Prostate gland (tissue), 2 donors: ENCODE measurements at regions not wholly inside any gene's neighbourhood (a gene's known extent, or its start where the extent isn't known, plus 50 kb on each side); places are given as distances from the start of the nearest gene placed in this dataset.

Experiments
- DNase-seq: peaks from one replicate; pipeline ENCODE4 v3.0.0-alpha.2; 2019; ENCODE audit warnings: low spot score
- H3K27ac ChIP-seq, 2 donors: fragments of 200-600 bp; sonication (generic); 2 replicates each; pipeline ENCODE4 v1.5.1; 2017 to 2019
- H3K27me3 ChIP-seq: fragments of 200-600 bp; sonication (generic); replicated peaks from 2 replicates; pipeline ENCODE4 v1.5.1; 2019; ENCODE audit not compliant: insufficient read depth
- H3K36me3 ChIP-seq, 2 donors: fragments of 200-600 bp; sonication (generic); 1 replicate in 1 of 2; 2 replicates in 1 of 2; pipeline versions ENCODE4 v1.5.1 to v1.8.1; 2017 to 2019
- H3K4me1 ChIP-seq: fragments of 200-600 bp; sonication (generic); replicated peaks from 2 replicates; pipeline ENCODE4 v1.5.1; 2019
- H3K4me3 ChIP-seq, 2 donors: fragments of 200-600 bp; sonication (generic); 2 replicates each; pipeline ENCODE4 v1.5.1; 2017 to 2019
- H3K9me3 ChIP-seq: fragments of 200-600 bp; sonication (generic); 2 replicates; pipeline ENCODE4 v1.5.1; 2017
- POLR2A ChIP-seq: fragments of 450-650 bp; IDR thresholded peaks from one replicate; pipeline ENCODE4 v1.6.1; 2016; ENCODE audit warnings: antibody characterized with exemption, mild to moderate bottlenecking
- POLR2AphosphoS5 ChIP-seq: sonication (generic); formaldehyde crosslinking; IDR thresholded peaks from one replicate; pipeline ENCODE4 v1.6.1; 2017; ENCODE audit warnings: antibody characterized with exemption
- WGBS: methylation state at CpG from one replicate; pipeline ENCODE4 v1.1.5; 2018; 5-methylcytosine and 5-hydroxymethylcytosine counted together
- intact Hi-C: fragments of 100-400 bp; cut with DNase I; formaldehyde crosslinking; loops from one replicate; pipeline ENCODE4 v1.14.2; 2022
- TF ChIP-seq, protein P1 (sequence below), 4 experiments: fragments of 200-600 bp in 2 of 4; fragments of 450-650 bp in 2 of 4; sonication (generic) in 2 of 4; IDR thresholded peaks; 1 replicate in 3 of 4; 2 replicates in 1 of 4; pipeline ENCODE4 v1.5.1; 2016 to 2019; ENCODE audit warnings: antibody characterized with exemption in 4 of 4, mild to moderate bottlenecking in 2 of 4, moderate library complexity in 2 of 4

DNA sequence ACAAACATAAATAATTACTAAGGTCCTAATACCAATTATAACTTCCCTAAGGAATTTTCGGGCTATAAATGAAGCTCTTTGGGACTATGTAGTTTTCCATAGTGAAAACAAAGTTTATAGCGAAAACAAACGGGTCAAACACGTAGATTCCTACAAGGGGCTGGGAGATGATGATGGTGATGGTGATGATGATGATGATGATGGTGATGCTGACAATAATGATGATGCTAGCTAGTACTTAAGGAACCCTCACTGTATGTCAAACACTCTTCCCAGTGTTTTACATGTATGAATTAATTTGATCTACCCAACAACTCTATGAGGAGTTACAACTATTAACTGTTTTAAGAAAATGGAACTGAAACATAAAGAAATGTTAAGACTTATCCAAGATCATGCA, 63.7 kb upstream of the PIK3R1 start:
- Histone ChIP-seq H3K27me3 (no peaks in the 10 kb centered on the region), H3K36me3 (no peaks in the 10 kb centered on the region), H3K4me1 (no peaks in the 10 kb centered on the region), H3K4me3 (no peak overlapping the region), H3K9me3 (no peaks in the 10 kb centered on the region), H3K27ac (no peak overlapping the region)
- no peak for TF ChIP-seq POLR2AphosphoS5
- no peak for DNase-seq
- intact Hi-C loops, result no loop called here
- WGBS, result 92% methylated on average over 4 of the region's 4 CpGs

DNA sequence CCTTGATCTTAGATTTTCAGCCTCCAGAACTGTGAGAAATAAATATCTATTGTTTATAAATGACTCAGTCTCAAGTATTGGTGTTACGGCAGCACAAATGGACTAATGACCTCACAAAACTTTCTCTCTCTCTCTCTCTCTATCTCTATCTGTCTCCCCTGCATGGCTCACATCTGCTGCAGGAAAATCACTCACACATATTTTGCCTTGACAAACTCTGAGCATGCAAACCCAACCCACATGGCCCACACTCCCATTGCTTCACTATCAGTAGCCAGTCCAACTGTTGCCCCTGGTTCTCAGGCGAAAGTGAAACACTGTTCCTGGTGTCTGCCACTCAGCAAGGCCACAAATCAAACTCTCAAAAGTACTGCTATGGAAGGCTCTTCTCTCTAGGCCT, 66.4 kb upstream of the PIK3R1 start:
- H3K4me1 ChIP-seq, result no peaks in the 10 kb centered on the region
- intact Hi-C loops, result no loop called here
- H3K9me3 ChIP-seq, result no peaks in the 10 kb centered on the region
- TF ChIP-seq POLR2AphosphoS5 (no peak), POLR2A (no peak)
- TF ChIP-seq, protein P1, sequence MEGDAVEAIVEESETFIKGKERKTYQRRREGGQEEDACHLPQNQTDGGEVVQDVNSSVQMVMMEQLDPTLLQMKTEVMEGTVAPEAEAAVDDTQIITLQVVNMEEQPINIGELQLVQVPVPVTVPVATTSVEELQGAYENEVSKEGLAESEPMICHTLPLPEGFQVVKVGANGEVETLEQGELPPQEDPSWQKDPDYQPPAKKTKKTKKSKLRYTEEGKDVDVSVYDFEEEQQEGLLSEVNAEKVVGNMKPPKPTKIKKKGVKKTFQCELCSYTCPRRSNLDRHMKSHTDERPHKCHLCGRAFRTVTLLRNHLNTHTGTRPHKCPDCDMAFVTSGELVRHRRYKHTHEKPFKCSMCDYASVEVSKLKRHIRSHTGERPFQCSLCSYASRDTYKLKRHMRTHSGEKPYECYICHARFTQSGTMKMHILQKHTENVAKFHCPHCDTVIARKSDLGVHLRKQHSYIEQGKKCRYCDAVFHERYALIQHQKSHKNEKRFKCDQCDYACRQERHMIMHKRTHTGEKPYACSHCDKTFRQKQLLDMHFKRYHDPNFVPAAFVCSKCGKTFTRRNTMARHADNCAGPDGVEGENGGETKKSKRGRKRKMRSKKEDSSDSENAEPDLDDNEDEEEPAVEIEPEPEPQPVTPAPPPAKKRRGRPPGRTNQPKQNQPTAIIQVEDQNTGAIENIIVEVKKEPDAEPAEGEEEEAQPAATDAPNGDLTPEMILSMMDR (IDR thresholded peaks at IDR 0.05), result no peak
- no peak overlapping the region for H3K4me3 ChIP-seq
- WGBS, result 72% methylated on average over 2 of the region's 2 CpGs
- no peaks in the 10 kb centered on the region for H3K36me3 ChIP-seq
- no peaks in the 10 kb centered on the region for H3K27me3 ChIP-seq
- no peak for DNase-seq
- no peak overlapping the region for H3K27ac ChIP-seq

DNA sequence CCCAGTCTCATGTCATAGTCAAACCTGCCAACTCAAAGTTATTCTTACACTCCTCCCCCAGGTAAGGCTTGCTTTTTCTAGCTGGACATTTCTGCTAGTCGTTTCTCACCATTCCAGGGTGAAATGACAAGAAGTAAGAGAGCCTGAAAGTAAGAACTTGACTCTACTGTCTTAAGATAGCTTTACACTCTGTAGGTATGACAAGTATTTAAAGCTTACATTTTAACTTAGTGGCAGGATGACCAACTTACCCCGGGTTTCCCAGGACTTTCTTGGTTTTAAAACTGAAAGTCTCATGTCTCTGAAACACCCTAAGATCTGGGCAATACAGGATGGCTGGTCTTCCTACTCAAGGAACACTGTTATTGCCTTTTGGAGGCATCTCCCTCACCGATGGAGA, 67.5 kb upstream of the PIK3R1 start:
- Histone ChIP-seq H3K36me3 (no peaks in the 10 kb centered on the region), H3K4me3 (no peak overlapping the region), H3K9me3 (no peaks in the 10 kb centered on the region), H3K27me3 (no peaks in the 10 kb centered on the region), H3K27ac (no peak overlapping the region), H3K4me1 (no peaks in the 10 kb centered on the region)
- no peak for DNase-seq
- intact Hi-C loops, result no loop called here
- TF ChIP-seq, protein P1 (IDR thresholded peaks at IDR 0.05), result no peak
- TF ChIP-seq POLR2AphosphoS5, result no peak
- no peak for TF ChIP-seq POLR2A
- WGBS, result 65% methylated on average over 3 of the region's 3 CpGs

DNA sequence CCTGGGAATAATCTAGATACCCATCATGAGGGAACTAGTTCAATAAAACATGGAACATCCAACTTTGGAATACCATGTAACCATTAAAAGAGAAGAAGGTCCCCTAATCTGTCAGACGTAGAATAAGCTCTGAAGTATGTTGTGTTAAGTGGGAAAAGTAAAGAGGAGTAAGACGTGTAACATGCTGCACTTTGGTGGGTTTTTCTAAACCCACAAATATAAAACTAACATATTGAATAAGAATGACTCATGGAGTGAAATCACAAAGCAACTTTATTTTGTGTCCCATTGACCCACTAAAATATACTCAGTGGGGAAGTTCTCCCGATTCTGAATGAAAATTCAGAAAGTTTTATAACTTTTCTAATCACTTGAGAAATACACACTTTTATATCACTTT, 67.9 kb upstream of the PIK3R1 start:
- intact Hi-C loops, result no loop called here
- Histone ChIP-seq H3K27ac (no peak overlapping the region), H3K4me1 (no peaks in the 10 kb centered on the region), H3K27me3 (no peaks in the 10 kb centered on the region), H3K4me3 (no peak overlapping the region), H3K9me3 (no peaks in the 10 kb centered on the region), H3K36me3 (no peaks in the 10 kb centered on the region)
- DNase-seq, result no peak
- no peak for TF ChIP-seq POLR2A
- no peak for TF ChIP-seq POLR2AphosphoS5
- TF ChIP-seq, protein P1 (IDR thresholded peaks at IDR 0.05), result no peak
- WGBS, result 85% methylated on average over 3 of the region's 3 CpGs

DNA sequence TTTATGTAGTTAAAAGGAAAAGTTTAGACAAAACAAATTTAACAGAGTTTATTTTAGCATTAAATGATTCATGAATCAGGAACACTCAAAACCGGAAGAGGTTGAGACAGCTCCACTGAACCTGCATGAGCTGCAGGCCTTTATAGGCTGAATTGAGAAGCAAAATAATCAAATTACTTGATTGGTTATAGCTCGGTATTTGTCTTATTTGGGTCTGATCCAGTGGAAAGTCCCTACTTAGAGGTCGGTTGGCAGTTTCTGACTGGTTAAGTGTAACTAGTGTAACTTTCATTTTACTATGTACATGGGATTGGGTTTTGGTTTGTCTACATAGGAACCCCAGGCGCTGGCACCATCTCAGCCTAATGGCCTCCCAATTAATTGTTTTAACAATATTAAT, 74.1 kb upstream of the PIK3R1 start:
- WGBS, result 44% methylated on average over 4 of the region's 4 CpGs
- Histone ChIP-seq H3K27me3 (no peaks in the 10 kb centered on the region), H3K36me3 (no peaks in the 10 kb centered on the region), H3K4me3 (no peak overlapping the region), H3K9me3 (no peaks in the 10 kb centered on the region), H3K27ac (no peak overlapping the region), H3K4me1 (no peaks in the 10 kb centered on the region)
- TF ChIP-seq, protein P1 (IDR thresholded peaks at IDR 0.05), result no peak
- TF ChIP-seq POLR2AphosphoS5 (no peak), POLR2A (no peak)
- DNase-seq, result no peak
- intact Hi-C loops, result no loop called here
